HUES64 (cell line): ENCODE measurements at regions not wholly inside any gene's neighbourhood (a gene's known extent, or its start where the extent isn't known, plus 50 kb on each side); places are given as distances from the start of the nearest gene placed in this dataset.

Source experiments
- H3K27ac ChIP-seq: 2 replicates; pipeline ENCODE4 v1.7.0; 2013; ENCODE audit warnings: low read depth, low read length, inconsistent platforms
- H3K27me3 ChIP-seq: 2 replicates; pipeline ENCODE4 v1.6.1; 2013; ENCODE audit warnings: mild to moderate bottlenecking, low read length; ENCODE audit not compliant: insufficient read depth
- H3K36me3 ChIP-seq: 2 replicates; pipeline ENCODE4 v1.6.1; 2013; ENCODE audit warnings: mild to moderate bottlenecking, low read length; ENCODE audit not compliant: insufficient read depth
- H3K4me1 ChIP-seq: 2 replicates; pipeline ENCODE4 v1.6.1; 2013; ENCODE audit warnings: mild to moderate bottlenecking, low read length, moderate library complexity; ENCODE audit not compliant: insufficient read depth
- H3K4me3 ChIP-seq: 2 replicates; pipeline ENCODE4 v1.5.1; 2013; ENCODE audit warnings: mild to moderate bottlenecking, low read length, moderate library complexity
- H3K9ac ChIP-seq: 2 replicates; pipeline ENCODE4 v1.6.1; 2013; ENCODE audit warnings: mild to moderate bottlenecking, low read depth, low read length
- H3K9me3 ChIP-seq: 2 replicates; pipeline ENCODE4 v1.6.1; 2013; ENCODE audit warnings: low read depth, low read length; ENCODE audit not compliant: insufficient read depth
- WGBS: fragments of 150-250, 120-280 bp; methylation state at CpG from one replicate; pipeline ENCODE4 v1.1.7; 2013; ENCODE audit warnings: missing lambda C conversion rate; 5-methylcytosine and 5-hydroxymethylcytosine counted together

DNA sequence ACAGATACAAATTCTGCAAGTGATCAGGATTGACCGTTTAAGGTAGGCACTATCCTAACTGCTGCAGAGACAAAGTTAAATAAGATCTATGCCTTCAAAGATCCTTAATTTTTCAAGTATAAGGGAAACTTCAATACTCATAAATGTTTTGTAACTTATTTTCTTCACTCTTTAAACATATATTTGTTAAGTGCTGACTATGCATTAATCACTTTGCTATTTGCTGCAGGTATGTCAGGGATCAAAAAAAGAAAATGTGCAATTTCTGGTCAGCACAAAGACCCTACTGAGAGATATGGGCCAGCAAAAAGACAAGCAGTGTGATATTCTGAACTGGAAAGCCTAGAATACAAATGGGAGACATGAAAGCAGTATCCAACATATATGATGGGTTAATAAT, 756.1 kb upstream of the PCDH9 start:
- whole genome bisulfite sequencing: no CpG with 5 or more reads among the region's 1 CpG
- Histone ChIP-seq H3K4me1 (no peaks in the 10 kb centered on the region), H3K36me3 (no peaks in the 10 kb centered on the region), H3K9ac (no peak overlapping the region), H3K9me3 (no peaks in the 10 kb centered on the region), H3K27me3 (no peaks in the 10 kb centered on the region), H3K4me3 (no peak overlapping the region), H3K27ac (no peak overlapping the region)

DNA sequence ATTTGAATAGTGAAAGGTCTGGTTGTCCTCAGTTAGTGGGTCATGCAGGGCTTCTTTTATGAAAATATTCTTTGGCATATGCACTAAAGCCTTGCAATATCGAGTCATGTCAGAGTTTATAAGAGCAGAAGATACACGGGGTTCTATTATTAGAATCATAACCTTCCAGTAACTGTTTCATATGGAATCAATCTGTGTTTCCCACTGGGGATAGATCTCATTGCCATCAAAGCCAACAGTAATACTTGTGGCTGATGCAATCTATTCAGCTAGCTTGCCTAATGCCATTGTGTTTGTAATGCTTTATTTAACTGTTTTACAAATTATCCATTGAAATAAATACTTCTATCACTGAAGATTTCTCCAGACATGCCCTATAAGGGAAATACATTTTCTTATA, 746.9 kb upstream of the PCDH9 start:
- Histone ChIP-seq H3K27me3 (no peaks in the 10 kb centered on the region), H3K9me3 (no peaks in the 10 kb centered on the region), H3K9ac (no peak overlapping the region), H3K27ac (no peak overlapping the region), H3K36me3 (no peaks in the 10 kb centered on the region), H3K4me3 (no peak overlapping the region), H3K4me1 (peaks cover 1% of the 10 kb centered on the region)
- WGBS: 92% methylated on average over 2 of the region's 2 CpGs

DNA sequence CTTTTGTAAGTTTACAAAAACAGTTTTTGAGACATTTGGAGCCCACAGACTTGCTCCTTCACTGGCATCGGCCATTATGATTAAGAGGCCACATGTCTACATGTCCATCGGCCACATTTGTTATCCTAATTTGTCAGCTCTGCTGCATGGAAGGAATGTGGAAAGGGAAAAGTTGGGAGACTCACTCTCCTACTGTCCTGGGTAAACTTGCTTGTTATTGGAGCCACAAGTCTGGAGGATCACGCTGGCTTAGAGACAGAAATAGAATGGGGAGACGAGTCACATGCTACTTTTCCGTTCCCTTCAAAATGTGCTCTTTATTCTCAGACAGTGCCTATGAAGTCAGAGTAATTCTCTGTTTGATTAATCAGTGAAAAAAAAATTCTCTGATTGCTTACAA, 741.2 kb upstream of the PCDH9 start:
- Histone ChIP-seq H3K4me3 (no peak overlapping the region), H3K4me1 (peaks cover 3% of the 10 kb centered on the region), H3K9ac (no peak overlapping the region), H3K36me3 (no peaks in the 10 kb centered on the region), H3K27me3 (no peaks in the 10 kb centered on the region), H3K27ac (no peak overlapping the region), H3K9me3 (no peaks in the 10 kb centered on the region)
- 90% methylated on average over 5 of the region's 5 CpGs for WGBS

DNA sequence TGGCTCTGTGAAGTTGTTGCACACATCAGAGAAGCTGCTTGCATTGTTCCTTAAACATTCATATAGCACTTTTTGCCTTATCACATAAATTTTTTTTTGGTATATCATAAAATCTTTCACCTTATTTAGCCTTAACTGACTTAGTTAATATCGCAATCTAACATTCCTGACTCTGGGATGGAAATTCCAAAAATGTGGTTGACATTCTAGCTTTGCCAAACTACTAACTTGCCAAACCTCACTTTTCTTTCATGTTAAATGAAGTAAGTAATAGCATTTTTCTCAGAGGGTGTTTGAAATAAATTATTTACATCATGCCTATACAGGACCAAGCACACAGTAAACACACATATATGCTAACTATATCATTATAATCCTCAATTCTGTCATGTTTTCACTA, 736.9 kb upstream of the PCDH9 start:
- H3K27ac ChIP-seq: no peak overlapping the region
- no peaks in the 10 kb centered on the region for H3K27me3 ChIP-seq
- H3K4me1 ChIP-seq: peaks cover 11% of the 10 kb centered on the region
- H3K4me3 ChIP-seq: no peak overlapping the region
- no peak overlapping the region for H3K9ac ChIP-seq
- 100% methylated on average over 1 of the region's 1 CpG for WGBS
- H3K36me3 ChIP-seq: no peaks in the 10 kb centered on the region
- H3K9me3 ChIP-seq: no peaks in the 10 kb centered on the region

DNA sequence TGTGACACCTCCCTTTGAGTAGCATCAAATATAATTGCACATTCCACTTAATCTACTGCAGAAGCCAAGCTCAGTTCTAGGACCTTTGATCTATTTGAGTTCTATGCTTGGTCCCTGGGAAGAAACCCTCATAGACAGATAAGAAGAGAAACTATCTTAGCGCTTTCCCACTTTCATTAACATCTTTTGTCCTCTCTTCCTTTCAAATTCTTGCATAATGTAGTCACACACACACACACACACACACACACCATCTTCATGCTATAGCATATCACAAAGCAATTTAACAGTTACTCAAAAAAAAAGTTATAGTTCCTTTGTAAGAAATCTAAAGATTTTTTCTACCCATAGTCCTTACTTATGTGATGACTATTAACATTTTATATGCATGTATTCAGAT, 735.9 kb upstream of the PCDH9 start:
- Histone ChIP-seq H3K4me1 (peaks cover 9% of the 10 kb centered on the region), H3K4me3 (no peak overlapping the region), H3K27ac (no peak overlapping the region), H3K27me3 (no peaks in the 10 kb centered on the region), H3K9ac (no peak overlapping the region), H3K9me3 (no peaks in the 10 kb centered on the region), H3K36me3 (no peaks in the 10 kb centered on the region)
- 68% methylated on average over 1 of the region's 1 CpG for WGBS

DNA sequence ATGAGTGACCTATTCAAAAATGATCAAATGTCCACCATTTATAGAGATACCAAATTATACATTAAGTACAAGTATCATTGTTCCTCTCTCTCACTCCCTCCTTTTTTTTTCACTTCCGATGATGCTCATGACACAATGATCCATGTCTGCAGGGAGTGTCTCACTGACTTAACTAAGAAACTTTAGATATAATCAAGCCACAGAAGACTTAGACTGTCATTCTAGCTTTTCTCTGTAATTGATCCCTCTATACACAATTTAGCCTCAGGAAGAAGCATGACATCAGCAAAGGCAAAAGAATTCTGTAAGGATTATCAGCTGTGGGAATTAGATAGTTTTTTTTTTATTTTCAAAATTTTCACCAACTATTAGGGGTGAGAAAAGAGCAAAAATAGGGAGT, 734.9 kb upstream of the PCDH9 start:
- Histone ChIP-seq H3K36me3 (no peaks in the 10 kb centered on the region), H3K27me3 (no peaks in the 10 kb centered on the region), H3K4me1 (peaks cover 9% of the 10 kb centered on the region), H3K4me3 (no peak overlapping the region), H3K9me3 (no peaks in the 10 kb centered on the region), H3K27ac (no peak overlapping the region), H3K9ac (no peak overlapping the region)
- 92% methylated on average over 1 of the region's 1 CpG for WGBS

DNA sequence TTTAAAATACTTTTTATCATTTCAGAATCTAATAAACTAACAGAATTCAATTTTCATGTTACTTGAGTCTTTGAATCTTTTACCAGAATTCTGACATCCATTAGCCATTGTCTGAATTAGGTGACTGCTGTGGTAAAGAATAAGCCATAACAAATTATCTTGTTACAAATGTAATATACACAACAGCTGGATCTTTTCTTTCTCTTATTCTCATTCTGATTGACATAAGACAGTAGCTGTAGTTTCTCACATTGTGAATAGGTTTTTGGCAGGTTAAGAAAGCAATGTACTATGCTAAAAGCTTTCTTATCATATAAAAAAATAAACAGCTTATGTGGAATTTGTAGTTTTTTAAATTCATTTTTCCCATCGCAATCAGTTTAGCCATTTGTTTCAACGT, 734.0 kb upstream of the PCDH9 start:
- no peaks in the 10 kb centered on the region for H3K27me3 ChIP-seq
- H3K4me1 ChIP-seq: peaks cover 9% of the 10 kb centered on the region
- no peak overlapping the region for H3K9ac ChIP-seq
- H3K4me3 ChIP-seq: no peak overlapping the region
- no peaks in the 10 kb centered on the region for H3K9me3 ChIP-seq
- H3K36me3 ChIP-seq: no peaks in the 10 kb centered on the region
- no peak overlapping the region for H3K27ac ChIP-seq
- WGBS: no CpG with 5 or more reads among the region's 2 CpGs

DNA sequence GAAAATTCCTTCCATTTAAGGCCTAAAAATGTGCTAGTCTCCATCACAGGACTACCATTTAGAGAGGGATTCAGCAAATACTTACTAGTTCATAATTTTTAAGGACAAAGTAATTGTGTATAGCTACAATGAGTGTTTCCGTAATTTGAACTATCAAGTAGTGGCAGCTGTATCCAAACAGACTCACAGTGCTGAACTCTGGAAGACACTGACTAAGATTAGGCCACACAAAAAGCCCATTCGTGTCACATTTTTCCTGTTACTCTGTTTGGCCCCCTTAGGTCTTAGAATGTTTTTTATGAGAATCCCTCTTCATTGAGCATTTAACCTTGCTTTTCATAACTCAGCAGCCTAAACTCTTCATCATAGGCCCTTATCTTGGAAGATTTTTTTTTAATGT, 731.2 kb upstream of the PCDH9 start:
- no peak overlapping the region for H3K9ac ChIP-seq
- no peak overlapping the region for H3K4me3 ChIP-seq
- peaks cover 9% of the 10 kb centered on the region for H3K4me1 ChIP-seq
- H3K36me3 ChIP-seq: no peaks in the 10 kb centered on the region
- no peaks in the 10 kb centered on the region for H3K9me3 ChIP-seq
- H3K27me3 ChIP-seq: no peaks in the 10 kb centered on the region
- H3K27ac ChIP-seq: no peak overlapping the region
- WGBS: 100% methylated on average over 2 of the region's 2 CpGs

DNA sequence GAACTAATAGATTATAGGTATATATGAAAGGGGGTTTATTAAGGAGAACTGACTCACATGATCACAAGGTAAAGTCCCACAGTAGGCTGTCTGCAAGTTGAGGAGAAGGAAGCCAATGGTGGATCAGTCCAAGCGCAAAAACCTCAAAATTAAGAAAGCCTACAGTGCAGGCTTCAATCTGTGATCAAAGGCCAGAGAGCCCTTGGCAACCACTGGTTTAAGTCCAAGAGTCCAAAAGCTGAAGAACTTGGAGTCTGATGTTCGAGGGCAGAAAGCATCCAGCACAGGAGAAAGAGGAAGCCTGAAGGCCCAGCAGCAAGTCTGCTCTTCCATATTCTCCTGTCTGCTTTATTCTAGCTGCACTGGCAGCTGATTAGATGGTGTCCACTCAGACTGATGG, 721.3 kb upstream of the PCDH9 start:
- no peaks in the 10 kb centered on the region for H3K36me3 ChIP-seq
- H3K9ac ChIP-seq: no peak overlapping the region
- 92% methylated on average over 2 of the region's 2 CpGs for WGBS

DNA sequence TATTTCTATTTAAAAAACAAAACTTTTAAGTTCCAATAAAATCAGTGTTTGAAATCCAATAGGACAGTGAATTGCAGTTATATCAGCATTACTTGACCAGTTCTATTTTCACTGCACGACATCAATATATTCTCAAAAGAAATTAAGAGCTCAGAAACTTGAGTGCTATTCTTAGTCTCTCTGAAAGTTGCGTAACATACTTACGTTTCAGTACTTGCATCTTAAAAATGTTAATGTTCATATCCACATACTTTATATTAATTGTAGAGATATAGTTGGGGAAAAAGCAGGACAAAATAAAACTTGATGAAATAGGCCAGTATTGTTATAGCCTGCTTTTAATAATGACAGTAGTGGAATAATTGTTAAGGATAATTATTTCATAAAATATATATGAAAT, 720.5 kb upstream of the PCDH9 start:
- no peaks in the 10 kb centered on the region for H3K4me1 ChIP-seq
- H3K9me3 ChIP-seq: no peaks in the 10 kb centered on the region
- no peaks in the 10 kb centered on the region for H3K36me3 ChIP-seq
- no peak overlapping the region for H3K4me3 ChIP-seq
- no peaks in the 10 kb centered on the region for H3K27me3 ChIP-seq
- whole genome bisulfite sequencing: over 99% methylated on average over 3 of the region's 3 CpGs
- no peak overlapping the region for H3K27ac ChIP-seq
- H3K9ac ChIP-seq: no peak overlapping the region

More for the DNA sequence above, 721.3 kb upstream of the PCDH9 start:
- H3K27ac ChIP-seq: no peak overlapping the region
- H3K27me3 ChIP-seq: no peaks in the 10 kb centered on the region
- no peak overlapping the region for H3K4me3 ChIP-seq
- no peaks in the 10 kb centered on the region for H3K4me1 ChIP-seq
- H3K9me3 ChIP-seq: no peaks in the 10 kb centered on the region

DNA sequence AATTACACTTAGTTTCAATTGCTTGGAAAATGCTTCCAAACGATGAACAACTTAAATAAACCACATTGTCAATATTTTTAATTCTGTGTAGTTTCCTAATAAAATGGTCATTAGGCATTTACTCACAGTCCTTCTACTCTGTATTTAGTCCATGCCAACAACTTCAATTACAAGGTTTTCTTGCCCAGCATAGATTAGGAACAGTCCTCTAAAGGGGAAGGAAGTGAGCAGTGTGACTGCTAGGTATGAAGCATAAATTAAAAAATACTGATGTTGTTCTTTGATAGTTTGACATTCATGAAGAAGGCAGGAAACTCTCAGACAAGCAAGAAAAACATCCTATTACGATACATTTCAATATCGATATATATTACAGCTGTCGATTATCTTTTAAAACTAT, 716.0 kb upstream of the PCDH9 start:
- Histone ChIP-seq H3K4me1 (no peaks in the 10 kb centered on the region), H3K9ac (no peak overlapping the region), H3K4me3 (no peak overlapping the region), H3K27me3 (no peaks in the 10 kb centered on the region), H3K36me3 (no peaks in the 10 kb centered on the region), H3K27ac (no peak overlapping the region), H3K9me3 (no peaks in the 10 kb centered on the region)
- 100% methylated on average over 3 of the region's 4 CpGs for WGBS

DNA sequence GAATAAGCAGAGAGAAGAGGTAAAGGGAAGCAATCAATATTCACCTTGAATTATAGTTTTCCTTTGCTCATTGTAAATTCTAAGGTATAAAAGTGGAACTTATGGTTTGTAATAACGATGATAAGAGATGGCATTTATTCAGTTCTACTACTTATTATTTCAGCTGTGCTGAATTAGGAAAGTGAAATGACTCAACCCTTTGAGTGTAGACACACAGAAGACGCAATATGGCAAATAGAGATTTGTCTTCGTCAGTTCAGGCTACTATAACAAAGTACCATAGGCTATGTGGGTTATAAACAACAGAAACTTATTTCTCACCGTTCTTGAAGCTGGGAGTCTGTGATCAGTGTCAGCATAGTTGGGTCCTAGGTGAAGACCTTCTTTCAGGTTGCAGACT, 713.0 kb upstream of the PCDH9 start:
- no peaks in the 10 kb centered on the region for H3K27me3 ChIP-seq
- 93% methylated on average over 3 of the region's 4 CpGs for WGBS
- H3K27ac ChIP-seq: no peak overlapping the region
- no peak overlapping the region for H3K9ac ChIP-seq
- H3K4me1 ChIP-seq: no peaks in the 10 kb centered on the region
- no peaks in the 10 kb centered on the region for H3K36me3 ChIP-seq
- H3K9me3 ChIP-seq: no peaks in the 10 kb centered on the region
- H3K4me3 ChIP-seq: no peak overlapping the region
